ENCODE measurements at regions not wholly inside any gene's neighbourhood (a gene's known extent, or its start where the extent isn't known, plus 50 kb on each side); places are given as distances from the start of the nearest gene placed in this dataset.

- TF ChIP-seq CTCF (IDR thresholded peaks at IDR 0.05; ENCODE audit: borderline replicate concordance, extremely low read depth, low read length, poor library complexity, severe bottlenecking) (no peak), EZH2 (IDR thresholded peaks at IDR 0.05; ENCODE audit: borderline replicate concordance, low read depth, low read length, severe bottlenecking) (no peak)
These were observed 388.6 kb upstream of the MBL2 start for GRCh38 chr10:53161231-53161630.
